WTC11 (cell line): ENCODE measurements at regions not wholly inside any gene's neighbourhood (a gene's known extent, or its start where the extent isn't known, plus 50 kb on each side); places are given as distances from the start of the nearest gene placed in this dataset.

Source experiments
- ATAC-seq: fragments of 200-7000 bp; cut with Tn5 transposase; 2 replicates; pipeline ENCODE4 v1.10.0; 2021; ENCODE audit warnings: mild to moderate bottlenecking, moderate library complexity
- CTCF ChIA-PET: fragments of 300-600 bp; sonication (Branson Sonifier 250); formaldehyde crosslinking; loops from one replicate; lab custom pipeline; 2021; ENCODE audit warnings: antibody characterized with exemption; lab: Charles Lee
- POLR2A ChIA-PET: fragments of 350-600 bp; sonication (Branson Sonifier 250); formaldehyde crosslinking; loops from one replicate; lab custom pipeline; 2021; ENCODE audit warnings: antibody characterized with exemption; lab: Charles Lee
- DNase-seq: peaks from one replicate; pipeline ENCODE4 v3.0.0; 2021; ENCODE audit warnings: low spot score
- H3K27ac Mint-ChIP-seq: 2 replicates; pipeline ENCODE4 v1.8.0; 2021; ENCODE audit warnings: mixed read lengths
- H3K27me3 Mint-ChIP-seq: 2 replicates; pipeline ENCODE4 v1.8.0; 2021; ENCODE audit warnings: low read depth, mild to moderate bottlenecking, moderate library complexity, mixed read lengths
- H3K36me3 Mint-ChIP-seq: 2 replicates; pipeline ENCODE4 v1.8.0; 2021; ENCODE audit warnings: mixed read lengths
- H3K4me1 Mint-ChIP-seq: 2 replicates; pipeline ENCODE4 v1.8.0; 2022; ENCODE audit warnings: mixed read lengths
- H3K4me3 Mint-ChIP-seq: 2 replicates; pipeline ENCODE4 v1.8.0; 2021; ENCODE audit warnings: mild to moderate bottlenecking, moderate library complexity, mixed read lengths
- H3K9me3 Mint-ChIP-seq: 2 replicates; pipeline ENCODE4 v1.8.0; 2021; ENCODE audit warnings: mixed read lengths
- ATF1 ChIP-seq: sonication (generic); formaldehyde crosslinking; IDR thresholded peaks from 2 replicates; pipeline ENCODE4 v1.8.1; 2023; ENCODE audit warnings: mild to moderate bottlenecking, moderate library complexity, missing genetic modification reagents
- CBFB ChIP-seq: sonication (generic); formaldehyde crosslinking; IDR thresholded peaks from 2 replicates; pipeline ENCODE4 v1.8.1; 2022; ENCODE audit warnings: mild to moderate bottlenecking, low read depth, missing genetic modification reagents
- FOXK1 ChIP-seq: sonication (generic); formaldehyde crosslinking; IDR thresholded peaks from 2 replicates; pipeline ENCODE4 v1.8.0; 2022; ENCODE audit warnings: mild to moderate bottlenecking, moderate library complexity, missing genetic modification reagents
- GABPB1 ChIP-seq: sonication (generic); formaldehyde crosslinking; IDR thresholded peaks from 2 replicates; pipeline ENCODE4 v1.8.1; 2023; ENCODE audit warnings: mild to moderate bottlenecking, missing genetic modification reagents
- HMGXB4 ChIP-seq: sonication (generic); formaldehyde crosslinking; IDR thresholded peaks from 2 replicates; pipeline ENCODE4 v1.8.1; 2023; ENCODE audit warnings: mild to moderate bottlenecking, moderate library complexity, missing genetic modification reagents
- MYBL2 ChIP-seq: sonication (generic); formaldehyde crosslinking; IDR thresholded peaks from 2 replicates; pipeline ENCODE4 v1.8.1; 2023; ENCODE audit warnings: mild to moderate bottlenecking, moderate library complexity, missing genetic modification reagents
- NFYB ChIP-seq: sonication (generic); formaldehyde crosslinking; conservative IDR thresholded peaks from 2 replicates; pipeline ENCODE4 v1.8.0; 2022; ENCODE audit warnings: low read depth, missing genetic modification reagents
- NR3C1 ChIP-seq: sonication (generic); formaldehyde crosslinking; conservative IDR thresholded peaks from 2 replicates; pipeline ENCODE4 v1.8.1; 2023; ENCODE audit warnings: low read depth, mild to moderate bottlenecking, missing genetic modification reagents
- OVOL2 ChIP-seq: fragments of 250-450 bp; sonication (Bioruptor Pico); IDR thresholded peaks from 2 replicates; pipeline ENCODE4 v1.9.0; 2021; ENCODE audit warnings: mild to moderate bottlenecking, borderline replicate concordance
- PRRX2 ChIP-seq: fragments of 250-450 bp; sonication (Bioruptor Pico); IDR thresholded peaks from 2 replicates; pipeline ENCODE4 v1.8.0; 2021; ENCODE audit warnings: mild to moderate bottlenecking
- SMAD4 ChIP-seq: sonication (generic); formaldehyde crosslinking; IDR thresholded peaks from 2 replicates; pipeline ENCODE4 v1.8.0; 2022; ENCODE audit warnings: mild to moderate bottlenecking, missing genetic modification reagents
- TCF7 ChIP-seq: sonication (generic); formaldehyde crosslinking; IDR thresholded peaks from 2 replicates; pipeline ENCODE4 v1.8.0; 2022; ENCODE audit warnings: mild to moderate bottlenecking, low read depth, missing genetic modification reagents, moderate library complexity
- ZBTB43 ChIP-seq: sonication (generic); formaldehyde crosslinking; IDR thresholded peaks from 2 replicates; pipeline ENCODE4 v1.8.1; 2023; ENCODE audit warnings: mild to moderate bottlenecking, missing genetic modification reagents
- ZNF219 ChIP-seq: sonication (generic); formaldehyde crosslinking; IDR thresholded peaks from 2 replicates; pipeline ENCODE4 v1.8.0; 2023; ENCODE audit warnings: missing genetic modification reagents, mild to moderate bottlenecking, borderline replicate concordance
- ZNF396 ChIP-seq: fragments of 250-450 bp; sonication (Bioruptor Pico); IDR thresholded peaks from 2 replicates; pipeline ENCODE4 v1.8.0; 2021; ENCODE audit warnings: mild to moderate bottlenecking, moderate library complexity, borderline replicate concordance
- ZNF416 ChIP-seq: fragments of 250-450 bp; sonication (Bioruptor Pico); IDR thresholded peaks from 2 replicates; pipeline ENCODE4 v1.9.0; 2021; ENCODE audit warnings: mild to moderate bottlenecking, inconsistent platforms
- ZNF423 ChIP-seq: fragments of 250-450 bp; sonication (Bioruptor Pico); IDR thresholded peaks from 2 replicates; pipeline ENCODE4 v2.1.2; 2022; ENCODE audit warnings: mild to moderate bottlenecking, moderate library complexity
- TF ChIP-seq, protein P1 (sequence below): sonication (generic); formaldehyde crosslinking; IDR thresholded peaks from 2 replicates; pipeline ENCODE4 v1.8.1; 2022; ENCODE audit warnings: mild to moderate bottlenecking, missing genetic modification reagents, moderate library complexity, borderline replicate concordance
- TF ChIP-seq, protein P2 (sequence below): fragments of 250-450 bp; sonication (Bioruptor Pico); IDR thresholded peaks from 2 replicates; pipeline ENCODE4 v1.9.0; 2021; ENCODE audit warnings: moderate library complexity, mild to moderate bottlenecking, inconsistent platforms, borderline replicate concordance
- TF ChIP-seq, protein P3 (sequence below): sonication (generic); formaldehyde crosslinking; IDR thresholded peaks from 2 replicates; pipeline ENCODE4 v1.8.0; 2022; ENCODE audit warnings: mild to moderate bottlenecking, missing genetic modification reagents

DNA sequence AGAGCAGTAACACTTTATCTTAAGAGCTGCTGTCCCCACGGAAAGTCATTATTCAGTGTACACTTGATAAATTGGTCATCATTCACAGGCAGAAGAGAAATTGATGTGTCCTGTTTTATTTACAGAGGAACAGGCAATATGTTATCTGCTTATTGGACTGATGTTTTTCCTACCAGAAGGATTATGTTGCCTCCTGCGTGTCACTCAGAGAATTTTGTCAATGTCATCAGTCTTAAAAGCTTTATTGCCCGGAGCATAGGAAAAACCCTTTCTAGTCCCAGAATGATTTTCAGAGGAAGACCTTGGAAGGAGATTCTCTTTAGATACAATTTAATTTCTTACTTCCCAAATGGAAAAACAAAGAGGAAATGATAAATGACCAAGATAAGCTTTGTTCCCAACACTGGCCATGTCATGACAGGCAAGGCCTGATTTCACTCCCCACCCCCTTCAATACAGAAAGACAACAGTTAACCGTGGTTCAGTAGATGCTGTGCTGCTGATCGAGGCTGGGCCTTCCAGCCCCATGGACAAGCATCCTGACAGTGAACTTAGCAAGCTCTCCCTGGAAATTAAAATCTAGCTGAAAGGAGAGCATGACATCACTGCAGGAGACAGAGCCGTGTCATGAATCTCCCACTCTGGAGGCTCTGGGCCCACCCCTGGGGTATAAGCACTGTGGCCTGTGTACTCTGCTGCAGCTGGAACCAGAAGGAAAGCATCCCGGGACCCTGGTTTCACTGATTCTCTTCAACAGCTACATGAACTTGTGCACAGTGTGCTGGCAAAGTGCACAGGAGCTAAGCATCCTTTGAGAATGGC, 118.8 kb upstream of the LYZL2 start:
- ATAC-seq (no peak), DNase-seq (no peak)
- Mint-ChIP-seq H3K27ac (no peak overlapping the region), H3K36me3 (no peaks in the 10 kb centered on the region), H3K27me3 (no peaks in the 10 kb centered on the region; the same call in none of the 2 replicates), H3K4me3 (no peak overlapping the region), H3K9me3 (no peaks in the 10 kb centered on the region), H3K4me1 (peaks cover 5% of the 10 kb centered on the region)
- CTCF ChIA-PET = interaction anchor here (1.0 to 2.1 kb wide), 3 partner anchors 17 to 743 kb away, joined by 3 to 8 read pairs (median 3); no protein-coding TSS in a partner anchor
- POLR2A ChIA-PET = no interaction called here
- TF ChIP-seq MYBL2 (CRISPR knock-in tag) (no peak), NR3C1 (CRISPR knock-in tag) (no peak), ZNF396 (CRISPR knock-in tag) (no peak), OVOL2 (CRISPR knock-in tag) (no peak), ZNF423 (CRISPR knock-in tag) (no peak)
- TF ChIP-seq, protein P1, sequence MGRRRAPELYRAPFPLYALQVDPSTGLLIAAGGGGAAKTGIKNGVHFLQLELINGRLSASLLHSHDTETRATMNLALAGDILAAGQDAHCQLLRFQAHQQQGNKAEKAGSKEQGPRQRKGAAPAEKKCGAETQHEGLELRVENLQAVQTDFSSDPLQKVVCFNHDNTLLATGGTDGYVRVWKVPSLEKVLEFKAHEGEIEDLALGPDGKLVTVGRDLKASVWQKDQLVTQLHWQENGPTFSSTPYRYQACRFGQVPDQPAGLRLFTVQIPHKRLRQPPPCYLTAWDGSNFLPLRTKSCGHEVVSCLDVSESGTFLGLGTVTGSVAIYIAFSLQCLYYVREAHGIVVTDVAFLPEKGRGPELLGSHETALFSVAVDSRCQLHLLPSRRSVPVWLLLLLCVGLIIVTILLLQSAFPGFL (CRISPR knock-in tag) = no peak

GRCh38 chr10:30747633-30748032, 118.1 kb upstream of the LYZL2 start:
- Mint-ChIP-seq H3K36me3 (no peaks in the 10 kb centered on the region), H3K9me3 (no peaks in the 10 kb centered on the region), H3K4me3 (no peak overlapping the region), H3K27me3 (no peaks in the 10 kb centered on the region; the same call in none of the 2 replicates), H3K27ac (no peak overlapping the region), H3K4me1 (peaks cover 5% of the 10 kb centered on the region)
- ChIA-PET POLR2A (no interaction called here), CTCF (interaction anchor here (1.0 kb wide), 1 partner anchor 743 kb away, joined by 3 read pairs; no protein-coding TSS in a partner anchor)
- no peak for DNase-seq
- no peak for ATAC-seq
- TF ChIP-seq, protein P2, sequence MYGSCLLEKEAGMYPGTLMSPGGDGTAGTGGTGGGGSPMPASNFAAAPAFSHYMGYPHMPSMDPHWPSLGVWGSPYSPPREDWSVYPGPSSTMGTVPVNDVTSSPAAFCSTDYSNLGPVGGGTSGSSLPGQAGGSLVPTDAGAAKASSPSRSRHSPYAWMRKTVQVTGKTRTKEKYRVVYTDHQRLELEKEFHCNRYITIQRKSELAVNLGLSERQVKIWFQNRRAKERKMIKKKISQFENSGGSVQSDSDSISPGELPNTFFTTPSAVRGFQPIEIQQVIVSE (CRISPR knock-in tag) = no peak
- no peak for TF ChIP-seq ZNF219 (CRISPR knock-in tag)
- TF ChIP-seq MYBL2 (CRISPR knock-in tag) = no peak

DNA sequence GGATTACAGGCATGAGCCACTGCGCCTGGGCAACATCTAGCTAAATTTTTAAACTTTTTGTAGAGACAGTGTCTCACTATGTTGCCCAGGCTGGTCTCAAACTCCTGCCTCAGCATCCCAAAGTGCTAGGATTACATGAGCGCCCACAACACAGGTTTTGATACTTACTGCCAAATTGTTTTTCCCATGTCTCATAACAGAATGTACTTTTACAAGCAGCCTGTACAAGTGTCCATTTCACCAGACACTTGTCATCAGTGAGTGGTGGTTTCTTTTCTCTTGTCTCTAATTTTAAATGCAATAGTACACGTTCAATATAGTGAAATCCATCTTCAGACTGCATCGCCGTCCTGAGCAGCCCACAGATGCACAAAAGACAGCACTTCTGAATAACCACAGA, 116.4 kb upstream of the LYZL2 start:
- ATAC-seq = no peak

More for the DNA sequence above, 116.4 kb upstream of the LYZL2 start:
- Mint-ChIP-seq H3K9me3 (no peaks in the 10 kb centered on the region), H3K36me3 (no peaks in the 10 kb centered on the region), H3K27ac (no peak overlapping the region), H3K27me3 (no peaks in the 10 kb centered on the region; the same call in 1 of the 2 replicates), H3K4me3 (no peak overlapping the region), H3K4me1 (no peaks in the 10 kb centered on the region)
- CTCF ChIA-PET = no interaction called here
- no peak for TF ChIP-seq ZNF416 (CRISPR knock-in tag)
- TF ChIP-seq CBFB = no peak
- no peak for TF ChIP-seq SMAD4 (CRISPR knock-in tag)
- no peak for TF ChIP-seq TCF7 (CRISPR knock-in tag)
- no peak for TF ChIP-seq ATF1 (CRISPR knock-in tag)
- no peak for TF ChIP-seq PRRX2 (CRISPR knock-in tag)
- TF ChIP-seq NR3C1 (CRISPR knock-in tag) = no peak
- TF ChIP-seq GABPB1 (CRISPR knock-in tag) = no peak
- no peak for TF ChIP-seq NFYB (CRISPR knock-in tag)
- TF ChIP-seq FOXK1 (CRISPR knock-in tag) = no peak
- no peak for TF ChIP-seq HMGXB4 (CRISPR knock-in tag)
- no peak for TF ChIP-seq ZBTB43 (CRISPR knock-in tag)
- TF ChIP-seq, protein P3, sequence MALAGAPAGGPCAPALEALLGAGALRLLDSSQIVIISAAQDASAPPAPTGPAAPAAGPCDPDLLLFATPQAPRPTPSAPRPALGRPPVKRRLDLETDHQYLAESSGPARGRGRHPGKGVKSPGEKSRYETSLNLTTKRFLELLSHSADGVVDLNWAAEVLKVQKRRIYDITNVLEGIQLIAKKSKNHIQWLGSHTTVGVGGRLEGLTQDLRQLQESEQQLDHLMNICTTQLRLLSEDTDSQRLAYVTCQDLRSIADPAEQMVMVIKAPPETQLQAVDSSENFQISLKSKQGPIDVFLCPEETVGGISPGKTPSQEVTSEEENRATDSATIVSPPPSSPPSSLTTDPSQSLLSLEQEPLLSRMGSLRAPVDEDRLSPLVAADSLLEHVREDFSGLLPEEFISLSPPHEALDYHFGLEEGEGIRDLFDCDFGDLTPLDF = no peak
- POLR2A ChIA-PET = no interaction called here
- no peak for DNase-seq
